MCF 10A (cell line): ENCODE measurements at regions not wholly inside any gene's neighbourhood (a gene's known extent, or its start where the extent isn't known, plus 50 kb on each side); places are given as distances from the start of the nearest gene placed in this dataset.

Experiments used
- BruUV-seq: library from RNA; stranded (reverse); fragments of 400-500 nt; replicated peaks from 2 replicates; lab custom pipeline; 2021; lab: Mats Ljungman, UMichigan
- CTCF ChIA-PET: fragments of 300-600 bp; sonication (Branson Sonifier 250); formaldehyde crosslinking; extraction: SDS; loops from one replicate; lab custom pipeline; 2021; ENCODE audit warnings: antibody characterized with exemption, inconsistent platforms; lab: Yijun Ruan, JAX
- POLR2A ChIA-PET: fragments of 300-600, 350-650 bp; sonication (Branson Sonifier 250); formaldehyde crosslinking; extraction: SDS; loops from one replicate; lab custom pipeline; 2020; ENCODE audit warnings: antibody characterized with exemption, inconsistent platforms; lab: Yijun Ruan, JAX
- DNase-seq: peaks from one replicate; pipeline ENCODE4 v3.0.0-alpha.2; 2018; ENCODE audit not compliant: unreplicated experiment
- H3K27ac Mint-ChIP-seq: one replicate; pipeline ENCODE4 v1.8.0; 2022; ENCODE audit warnings: mild to moderate bottlenecking, low read depth, mixed read lengths; ENCODE audit not compliant: unreplicated experiment
- H3K27me3 Mint-ChIP-seq: one replicate; pipeline ENCODE4 v1.8.0; 2022; ENCODE audit warnings: mixed read lengths; ENCODE audit not compliant: insufficient read depth, unreplicated experiment
- H3K36me3 Mint-ChIP-seq: one replicate; pipeline ENCODE4 v1.8.0; 2022; ENCODE audit warnings: mild to moderate bottlenecking, moderate library complexity, mixed read lengths; ENCODE audit not compliant: insufficient read depth, unreplicated experiment
- H3K4me1 Mint-ChIP-seq: one replicate; pipeline ENCODE4 v1.8.0; 2022; ENCODE audit warnings: mixed read lengths; ENCODE audit not compliant: insufficient read depth, unreplicated experiment
- H3K4me3 Mint-ChIP-seq: one replicate; pipeline ENCODE4 v1.8.0; 2022; ENCODE audit warnings: mild to moderate bottlenecking, moderate library complexity, mixed read lengths; ENCODE audit not compliant: unreplicated experiment
- H3K9me3 Mint-ChIP-seq: one replicate; pipeline ENCODE4 v1.8.0; 2022; ENCODE audit warnings: mixed read lengths; ENCODE audit not compliant: unreplicated experiment
- CTCF ChIP-seq: fragments of 200-600 bp; IDR thresholded peaks from one replicate; pipeline ENCODE4 v1.8.0; 2022; ENCODE audit warnings: antibody characterized with exemption, mild to moderate bottlenecking; ENCODE audit not compliant: unreplicated experiment
- intact Hi-C: fragments of 100-400 bp; cut with micrococcal nuclease; formaldehyde crosslinking; loops from 2 replicates; pipeline ENCODE4 v1.14.1; 2022

GRCh38 chr2:38154395-38154794, 78.4 kb upstream of the CYP1B1 start:
- no peak for DNase-seq
- no peak for TF ChIP-seq CTCF
- H3K4me1 Mint-ChIP-seq = peaks cover 5% of the 10 kb centered on the region
- POLR2A ChIA-PET = interaction anchor here (1.5 kb wide), 1 partner anchor 8 kb away, joined by 3 read pairs; no protein-coding TSS in a partner anchor
- H3K4me3 Mint-ChIP-seq = no peak overlapping the region
- no TSS peak for BruUV-seq
- H3K36me3 Mint-ChIP-seq = no peaks in the 10 kb centered on the region
- no peaks in the 10 kb centered on the region for H3K9me3 Mint-ChIP-seq
- intact Hi-C loops = no loop called here
- CTCF ChIA-PET = no interaction called here
- H3K27me3 Mint-ChIP-seq = no peaks in the 10 kb centered on the region
- H3K27ac Mint-ChIP-seq = no peak overlapping the region

DNA sequence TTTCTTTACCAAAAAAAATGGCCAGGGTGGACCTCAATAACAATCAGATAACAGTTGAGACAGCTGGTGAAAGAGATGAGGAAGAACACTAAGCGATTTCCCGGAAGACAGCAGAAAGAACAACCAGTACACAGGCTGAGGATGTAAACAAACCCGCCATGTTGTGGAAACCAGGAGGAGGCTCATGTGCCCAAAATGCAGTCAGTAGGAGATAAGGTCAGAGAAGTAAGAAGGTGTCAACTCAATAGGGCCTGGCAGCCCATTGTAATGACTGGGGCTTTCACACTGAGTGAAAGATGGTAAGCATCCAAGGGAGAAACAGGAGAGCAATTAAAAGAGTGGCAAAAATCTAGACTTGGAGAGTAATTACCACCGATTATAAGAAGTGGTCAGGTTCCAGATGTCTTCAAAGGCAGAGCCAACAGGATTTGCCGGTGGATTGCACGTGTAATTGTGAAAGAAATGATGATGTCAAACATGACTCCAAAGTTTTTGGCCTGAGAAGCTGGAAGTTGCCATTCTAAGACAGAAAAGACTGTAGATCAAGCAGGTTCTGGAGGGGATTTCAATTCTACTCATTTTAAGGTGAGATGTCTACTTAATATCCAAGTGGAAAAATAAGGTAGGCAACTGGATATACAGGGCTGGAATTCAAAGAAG, 77.7 kb upstream of the CYP1B1 start:
- TF ChIP-seq CTCF = no peak
- intact Hi-C loops = no loop called here

DNA sequence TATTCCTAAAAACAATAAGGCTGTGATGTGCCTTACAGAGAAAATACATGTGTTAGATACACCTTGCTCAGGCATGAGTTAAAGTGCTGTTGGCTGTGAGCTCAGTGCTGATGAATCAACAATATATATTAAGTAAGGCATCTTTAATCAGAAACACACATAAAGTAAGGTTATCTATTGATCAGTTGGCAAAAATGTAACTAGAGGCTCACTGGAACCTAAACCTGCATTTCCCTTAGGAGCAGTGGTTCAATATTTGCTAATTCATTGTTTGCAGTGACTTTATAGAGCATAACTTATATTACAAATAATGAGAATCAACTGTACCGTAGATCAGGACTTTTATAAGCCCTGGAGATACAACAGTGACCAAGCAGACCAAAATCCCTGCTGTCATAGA, 77.0 kb upstream of the CYP1B1 start:
- H3K36me3 Mint-ChIP-seq = no peaks in the 10 kb centered on the region
- no TSS peak for BruUV-seq
- DNase-seq = no peak
- H3K9me3 Mint-ChIP-seq = no peaks in the 10 kb centered on the region
- intact Hi-C loops = no loop called here
- peaks cover 5% of the 10 kb centered on the region for H3K4me1 Mint-ChIP-seq
- ChIA-PET CTCF (no interaction called here), POLR2A (interaction anchor here (1.1 to 1.5 kb wide), 2 partner anchors 9 to 76 kb away, joined by 3 read pairs; no protein-coding TSS in a partner anchor)
- TF ChIP-seq CTCF = no peak
- no peaks in the 10 kb centered on the region for H3K27me3 Mint-ChIP-seq
- no peak overlapping the region for H3K4me3 Mint-ChIP-seq
- H3K27ac Mint-ChIP-seq = no peak overlapping the region

More for the DNA sequence above, 77.7 kb upstream of the CYP1B1 start:
- Mint-ChIP-seq H3K9me3 (no peaks in the 10 kb centered on the region), H3K36me3 (no peaks in the 10 kb centered on the region), H3K4me1 (peaks cover 5% of the 10 kb centered on the region), H3K4me3 (no peak overlapping the region), H3K27me3 (no peaks in the 10 kb centered on the region), H3K27ac (no peak overlapping the region)
- ChIA-PET POLR2A (interaction anchor here (1.5 kb wide), 1 partner anchor 8 kb away, joined by 3 read pairs; no protein-coding TSS in a partner anchor), CTCF (no interaction called here)
- DNase-seq = no peak
- no TSS peak for BruUV-seq

DNA sequence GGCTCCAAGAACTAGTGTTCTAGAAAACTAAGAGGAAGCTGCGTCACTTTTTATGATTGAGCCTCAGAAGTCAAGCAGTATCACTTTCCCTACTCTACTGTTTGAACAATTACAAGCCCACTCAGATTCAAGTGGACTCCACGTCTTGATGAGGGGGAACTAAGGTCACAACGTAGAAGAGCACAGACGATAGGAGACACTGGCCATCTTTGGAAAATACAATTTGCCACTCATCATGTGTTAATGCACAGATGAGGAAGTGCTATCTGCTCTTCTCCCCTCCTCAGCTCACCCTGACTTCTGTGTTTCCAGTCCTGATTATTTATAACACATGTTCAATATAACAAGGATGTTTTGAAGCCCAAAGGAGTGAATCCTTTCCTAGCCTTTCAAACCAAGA, 76.1 kb upstream of the CYP1B1 start:
- Mint-ChIP-seq H3K27me3 (no peaks in the 10 kb centered on the region), H3K36me3 (no peaks in the 10 kb centered on the region), H3K9me3 (no peaks in the 10 kb centered on the region), H3K27ac (no peak overlapping the region), H3K4me1 (peaks cover 5% of the 10 kb centered on the region), H3K4me3 (no peak overlapping the region)
- no peak for TF ChIP-seq CTCF
- no peak for DNase-seq
- no TSS peak for BruUV-seq
- ChIA-PET CTCF (no interaction called here), POLR2A (interaction anchor here (1.1 kb wide), 1 partner anchor 75 kb away, joined by 3 read pairs; no protein-coding TSS in a partner anchor)
- intact Hi-C loops = no loop called here
